ENCODE measurements at regions not wholly inside any gene's neighbourhood (a gene's known extent, or its start where the extent isn't known, plus 50 kb on each side); places are given as distances from the start of the nearest gene placed in this dataset.

- H3K36me3 ChIP-seq (ENCODE audit: control insufficient read depth, insufficient read depth, low read length), result no peaks in the 10 kb centered on the region
- peak; percentile 49 to 55 for DNase-seq (ENCODE audit: low read depth in 2 of 2)
- H4K20me1 ChIP-seq (ENCODE audit: control insufficient read depth, extremely low read depth, insufficient read depth, low read length), result no peaks in the 10 kb centered on the region
- H3K4me1 ChIP-seq (ENCODE audit: control insufficient read depth, extremely low read depth, insufficient read depth, low read length), result peaks cover 2% of the 10 kb centered on the region
- H3K9ac ChIP-seq (ENCODE audit: insufficient read depth, low read length), result no peak overlapping the region
- no peak overlapping the region for H3K4me2 ChIP-seq (ENCODE audit: extremely low read depth, insufficient read depth, low read length)
- no peaks in the 10 kb centered on the region for H3K27me3 ChIP-seq (ENCODE audit: control insufficient read depth, insufficient read depth, low read length)
- no peak overlapping the region for H2AFZ ChIP-seq (ENCODE audit: low read length)
- no peaks in the 10 kb centered on the region for H3K9me3 ChIP-seq (ENCODE audit: control insufficient read depth, insufficient read depth, low read depth, low read length)
- no peak overlapping the region for H3K4me3 ChIP-seq (replicated peaks in 1 of 4; ENCODE audit: control extremely low read depth in 1 of 4, insufficient read depth in 1 of 4, low read depth in 3 of 4, low read length in 4 of 4)
- H3K79me2 ChIP-seq (ENCODE audit: control insufficient read depth, insufficient read depth, low read length), result no peaks in the 10 kb centered on the region
- no peak overlapping the region for H3K27ac ChIP-seq (ENCODE audit: insufficient read depth, low read length)
- TF ChIP-seq, protein P1, sequence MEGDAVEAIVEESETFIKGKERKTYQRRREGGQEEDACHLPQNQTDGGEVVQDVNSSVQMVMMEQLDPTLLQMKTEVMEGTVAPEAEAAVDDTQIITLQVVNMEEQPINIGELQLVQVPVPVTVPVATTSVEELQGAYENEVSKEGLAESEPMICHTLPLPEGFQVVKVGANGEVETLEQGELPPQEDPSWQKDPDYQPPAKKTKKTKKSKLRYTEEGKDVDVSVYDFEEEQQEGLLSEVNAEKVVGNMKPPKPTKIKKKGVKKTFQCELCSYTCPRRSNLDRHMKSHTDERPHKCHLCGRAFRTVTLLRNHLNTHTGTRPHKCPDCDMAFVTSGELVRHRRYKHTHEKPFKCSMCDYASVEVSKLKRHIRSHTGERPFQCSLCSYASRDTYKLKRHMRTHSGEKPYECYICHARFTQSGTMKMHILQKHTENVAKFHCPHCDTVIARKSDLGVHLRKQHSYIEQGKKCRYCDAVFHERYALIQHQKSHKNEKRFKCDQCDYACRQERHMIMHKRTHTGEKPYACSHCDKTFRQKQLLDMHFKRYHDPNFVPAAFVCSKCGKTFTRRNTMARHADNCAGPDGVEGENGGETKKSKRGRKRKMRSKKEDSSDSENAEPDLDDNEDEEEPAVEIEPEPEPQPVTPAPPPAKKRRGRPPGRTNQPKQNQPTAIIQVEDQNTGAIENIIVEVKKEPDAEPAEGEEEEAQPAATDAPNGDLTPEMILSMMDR (conservative IDR thresholded peaks at IDR 0.05 in 1 of 2, IDR thresholded peaks at IDR 0.05 in 1 of 2; ENCODE audit: low read depth in 1 of 2, low read length in 2 of 2), result no peak
- TF ChIP-seq EZH2 (IDR thresholded peaks at IDR 0.05; ENCODE audit: low read length, missing control alignments), result no peak
Measured at GRCh38 chr12:20314328-20314727, 54.0 kb upstream of the PDE3A start.

GRCh38 chr12:20317554-20317953, 50.8 kb upstream of the PDE3A start:
- Histone ChIP-seq H3K79me2 (ENCODE audit: control insufficient read depth, insufficient read depth, low read length) (no peaks in the 10 kb centered on the region), H3K4me2 (ENCODE audit: extremely low read depth, insufficient read depth, low read length) (no peak overlapping the region), H3K4me1 (ENCODE audit: control insufficient read depth, extremely low read depth, insufficient read depth, low read length) (peaks cover 2% of the 10 kb centered on the region), H3K27me3 (ENCODE audit: control insufficient read depth, insufficient read depth, low read length) (no peaks in the 10 kb centered on the region), H3K9ac (ENCODE audit: insufficient read depth, low read length) (no peak overlapping the region), H3K4me3 (replicated peaks in 1 of 4; ENCODE audit: control extremely low read depth in 1 of 4, insufficient read depth in 1 of 4, low read depth in 3 of 4, low read length in 4 of 4) (no peak overlapping the region), H3K36me3 (ENCODE audit: control insufficient read depth, insufficient read depth, low read length) (no peaks in the 10 kb centered on the region), H3K27ac (ENCODE audit: insufficient read depth, low read length) (no peak overlapping the region), H4K20me1 (ENCODE audit: control insufficient read depth, extremely low read depth, insufficient read depth, low read length) (no peaks in the 10 kb centered on the region), H2AFZ (ENCODE audit: low read length) (no peak overlapping the region), H3K9me3 (ENCODE audit: control insufficient read depth, insufficient read depth, low read depth, low read length) (no peaks in the 10 kb centered on the region)
- TF ChIP-seq, protein P1 (conservative IDR thresholded peaks at IDR 0.05 in 1 of 2, IDR thresholded peaks at IDR 0.05 in 1 of 2; ENCODE audit: low read depth in 1 of 2, low read length in 2 of 2), result no peak
- no peak for TF ChIP-seq EZH2 (IDR thresholded peaks at IDR 0.05; ENCODE audit: low read length, missing control alignments)
- no peak for DNase-seq (ENCODE audit: low read depth in 2 of 2)

All from fibroblast of lung (primary cell).